ENCODE measurements at regions not wholly inside any gene's neighbourhood (a gene's known extent, or its start where the extent isn't known, plus 50 kb on each side); places are given as distances from the start of the nearest gene placed in this dataset.

DNA sequence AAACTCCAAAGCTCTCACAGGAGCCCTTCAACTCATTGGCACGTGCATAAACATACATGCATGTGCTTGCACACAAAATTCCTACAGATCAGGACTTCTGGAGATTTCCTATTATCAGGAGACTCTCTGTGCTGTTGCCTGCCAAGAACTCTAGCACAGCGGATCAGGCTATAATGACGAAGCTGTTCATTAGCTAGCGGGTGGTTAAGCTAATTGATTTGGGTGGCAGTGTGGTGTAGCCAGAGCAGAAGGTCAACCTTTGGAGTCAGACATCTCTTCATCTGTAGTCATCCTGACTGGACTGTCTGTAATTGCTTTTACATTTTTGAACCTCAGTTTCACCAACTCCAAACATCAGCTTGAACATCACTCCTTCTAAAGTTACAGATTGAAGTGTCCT, 69.0 kb downstream of the KIF2B start:
- Mint-ChIP-seq H3K4me3 (no peak overlapping the region), H3K36me3 (no peaks in the 10 kb centered on the region), H3K27me3 (no peaks in the 10 kb centered on the region), H3K27ac (no peak overlapping the region), H3K9me3 (peaks cover 6% of the 10 kb centered on the region), H3K4me1 (no peaks in the 10 kb centered on the region)

DNA sequence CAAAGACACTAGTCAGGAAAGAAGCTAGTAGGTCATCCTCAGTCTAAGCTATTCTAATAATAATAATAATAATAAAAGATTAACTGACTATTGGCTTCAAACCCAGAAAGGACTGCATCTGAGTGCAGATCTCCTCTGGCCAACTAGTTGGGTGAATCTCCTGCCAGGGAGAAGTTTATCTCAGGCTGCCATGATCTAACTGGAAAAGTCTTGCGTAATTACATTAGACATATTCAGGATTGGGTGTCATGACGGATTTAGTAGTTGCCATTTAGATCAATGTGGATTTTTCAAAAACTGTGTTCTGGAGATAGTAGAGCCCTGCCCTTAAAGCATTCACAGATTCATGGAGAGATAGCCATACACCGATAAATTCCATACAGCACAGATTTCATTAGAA, 69.5 kb downstream of the KIF2B start:
- Mint-ChIP-seq H3K4me3 (no peak overlapping the region), H3K4me1 (no peaks in the 10 kb centered on the region), H3K36me3 (no peaks in the 10 kb centered on the region), H3K27me3 (no peaks in the 10 kb centered on the region), H3K27ac (no peak overlapping the region), H3K9me3 (peaks cover 6% of the 10 kb centered on the region)

DNA sequence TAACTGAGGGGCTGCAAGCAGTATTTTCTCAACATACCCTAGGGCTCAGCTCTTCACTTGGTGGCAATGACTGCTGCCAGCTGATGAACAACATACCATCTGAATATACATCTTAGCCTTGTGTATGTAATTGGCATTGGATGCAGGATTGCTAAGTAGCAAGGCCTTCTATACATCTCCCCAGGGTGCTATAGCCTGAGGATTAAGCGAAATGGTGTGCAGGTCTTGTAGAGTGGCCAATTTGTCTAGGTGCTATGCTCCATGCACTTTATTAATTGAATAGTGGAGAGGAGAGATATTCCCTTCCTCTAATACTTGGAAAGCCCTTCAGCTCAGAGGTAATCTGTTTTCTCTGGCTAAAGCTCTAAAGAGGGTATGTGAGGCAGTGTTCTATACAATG, 71.9 kb downstream of the KIF2B start:
- no peak overlapping the region for H3K27ac Mint-ChIP-seq
- no peaks in the 10 kb centered on the region for H3K36me3 Mint-ChIP-seq
- H3K9me3 Mint-ChIP-seq: peaks cover 7% of the 10 kb centered on the region
- no peaks in the 10 kb centered on the region for H3K4me1 Mint-ChIP-seq
- no peak overlapping the region for H3K4me3 Mint-ChIP-seq
- no peaks in the 10 kb centered on the region for H3K27me3 Mint-ChIP-seq

DNA sequence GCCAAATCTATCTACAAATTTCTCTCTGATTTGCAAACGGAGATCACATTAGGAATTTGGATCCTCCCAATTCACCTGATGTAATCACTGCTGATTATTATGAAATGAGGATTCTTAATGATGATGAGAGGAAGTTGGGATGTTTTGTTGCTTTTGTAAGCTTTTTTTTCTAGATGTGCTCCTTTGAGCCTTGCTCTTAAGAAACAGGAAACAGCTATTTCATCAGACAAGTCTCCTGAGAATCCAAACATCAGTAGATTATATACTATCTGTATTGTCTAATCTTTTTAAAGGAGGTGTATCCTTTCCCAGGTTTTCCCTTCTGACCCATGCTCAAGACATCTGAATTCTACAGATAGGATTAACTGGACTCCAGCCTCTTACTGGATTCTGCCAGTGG, 73.3 kb downstream of the KIF2B start:
- Mint-ChIP-seq H3K27ac (no peak overlapping the region), H3K4me3 (no peak overlapping the region), H3K4me1 (no peaks in the 10 kb centered on the region), H3K36me3 (no peaks in the 10 kb centered on the region), H3K27me3 (no peaks in the 10 kb centered on the region), H3K9me3 (peaks cover 11% of the 10 kb centered on the region)

DNA sequence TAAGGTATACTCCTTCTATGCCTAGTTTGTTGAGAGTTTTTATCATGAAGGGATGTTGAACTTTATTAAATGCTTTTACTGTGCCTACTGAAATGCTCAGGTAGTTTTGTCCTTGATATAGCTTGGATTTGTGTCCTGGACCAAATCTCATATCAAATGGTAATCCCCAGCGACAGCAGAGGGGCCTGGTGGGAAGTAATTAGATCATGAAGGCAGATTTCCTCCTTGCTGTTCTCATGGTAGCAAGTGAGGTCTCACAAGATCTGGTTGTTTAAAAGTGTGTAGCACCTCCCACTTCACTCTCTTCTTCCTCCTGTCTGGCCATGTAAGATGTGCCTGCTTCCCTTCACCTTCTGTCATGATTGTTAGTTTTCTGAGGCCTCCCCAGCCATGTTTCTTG, 78.2 kb downstream of the KIF2B start:
- Mint-ChIP-seq H3K4me3 (no peak overlapping the region), H3K9me3 (peaks cover 20% of the 10 kb centered on the region), H3K36me3 (no peaks in the 10 kb centered on the region), H3K27me3 (no peaks in the 10 kb centered on the region), H3K27ac (no peak overlapping the region), H3K4me1 (no peaks in the 10 kb centered on the region)

DNA sequence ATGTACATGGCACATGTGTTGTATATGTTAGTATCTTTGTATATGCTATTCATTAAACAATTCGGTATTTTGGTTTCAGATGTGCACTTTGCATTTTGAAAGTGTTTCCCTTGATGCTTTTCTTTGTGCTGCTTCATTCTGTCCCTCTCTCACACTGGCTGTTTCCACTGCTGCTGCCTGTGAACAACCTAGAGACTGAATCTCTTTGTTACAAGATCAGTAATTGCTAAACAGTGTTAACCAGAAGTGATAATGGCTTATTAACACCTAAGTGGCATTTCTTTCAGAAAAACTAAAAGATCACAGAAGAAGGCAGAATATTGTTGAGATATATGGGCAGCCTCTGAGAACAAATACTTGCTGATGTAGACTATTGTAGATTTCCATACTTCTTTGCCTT, 84.7 kb downstream of the KIF2B start:
- Mint-ChIP-seq H3K27ac (no peak overlapping the region), H3K4me3 (no peak overlapping the region), H3K4me1 (no peaks in the 10 kb centered on the region), H3K36me3 (no peaks in the 10 kb centered on the region), H3K9me3 (peaks cover 13% of the 10 kb centered on the region), H3K27me3 (no peaks in the 10 kb centered on the region)

DNA sequence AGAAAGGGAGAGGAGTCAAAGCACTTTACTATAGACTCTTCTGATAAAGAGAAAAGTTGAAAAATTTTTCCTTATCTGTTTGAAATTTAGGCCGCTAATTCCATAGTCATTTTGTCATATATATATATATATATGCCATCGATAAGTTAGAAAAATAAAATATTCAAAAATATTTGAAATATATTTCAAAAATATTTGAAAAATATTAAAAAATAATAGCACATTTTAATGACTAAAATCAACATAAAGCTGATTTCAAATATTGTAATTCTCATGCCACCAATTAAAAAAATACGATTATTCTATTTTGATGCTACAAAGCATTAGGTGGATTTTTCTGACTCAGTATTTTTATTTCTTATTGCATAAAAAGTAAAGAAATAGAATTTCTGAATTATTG, 87.1 kb downstream of the KIF2B start:
- H3K9me3 Mint-ChIP-seq: peaks cover 14% of the 10 kb centered on the region
- no peak overlapping the region for H3K27ac Mint-ChIP-seq
- H3K36me3 Mint-ChIP-seq: no peaks in the 10 kb centered on the region
- no peak overlapping the region for H3K4me3 Mint-ChIP-seq
- H3K27me3 Mint-ChIP-seq: no peaks in the 10 kb centered on the region
- no peaks in the 10 kb centered on the region for H3K4me1 Mint-ChIP-seq

DNA sequence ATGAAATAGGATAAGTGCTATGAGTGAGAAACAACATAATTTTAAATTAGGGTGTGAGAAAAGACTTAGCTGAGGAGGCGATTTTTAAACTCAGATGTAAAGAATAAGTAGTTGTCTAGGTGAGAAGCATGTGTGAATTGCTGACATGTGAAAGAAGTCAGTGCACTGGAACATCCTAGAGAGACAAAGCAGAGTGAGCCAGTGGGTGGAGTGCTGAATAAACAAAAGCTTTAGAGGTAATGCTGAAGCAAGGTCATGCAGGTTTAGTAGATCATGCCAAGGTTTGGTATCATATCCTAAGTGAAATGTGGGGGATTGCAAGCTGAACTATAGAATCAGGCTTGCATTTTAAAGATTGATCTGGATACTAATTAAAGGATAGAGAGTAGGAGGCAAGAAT, 89.4 kb downstream of the KIF2B start:
- no peaks in the 10 kb centered on the region for H3K4me1 Mint-ChIP-seq
- H3K4me3 Mint-ChIP-seq: no peak overlapping the region
- H3K36me3 Mint-ChIP-seq: no peaks in the 10 kb centered on the region
- H3K9me3 Mint-ChIP-seq: peaks cover 11% of the 10 kb centered on the region
- H3K27ac Mint-ChIP-seq: no peak overlapping the region
- no peaks in the 10 kb centered on the region for H3K27me3 Mint-ChIP-seq

DNA sequence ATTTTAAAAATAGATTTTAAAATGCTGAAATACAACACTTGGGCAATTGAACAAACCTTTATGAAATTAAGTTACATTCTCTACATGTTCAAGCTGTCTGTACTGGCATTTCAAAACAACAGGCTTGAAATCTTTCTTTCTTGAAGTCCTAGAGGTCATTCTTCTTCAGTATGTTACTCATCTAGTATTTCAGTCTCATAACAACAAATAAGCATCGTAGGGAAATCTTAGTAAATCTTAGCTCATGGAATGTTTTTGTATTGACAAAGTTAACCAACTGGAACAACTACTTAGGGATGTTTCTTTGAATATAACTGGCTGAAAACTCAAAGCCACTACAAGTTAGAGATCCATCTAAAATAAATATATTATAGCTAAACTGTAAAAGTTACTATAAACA, 96.6 kb downstream of the KIF2B start:
- Mint-ChIP-seq H3K27me3 (no peaks in the 10 kb centered on the region), H3K4me3 (no peak overlapping the region), H3K27ac (no peak overlapping the region)

DNA sequence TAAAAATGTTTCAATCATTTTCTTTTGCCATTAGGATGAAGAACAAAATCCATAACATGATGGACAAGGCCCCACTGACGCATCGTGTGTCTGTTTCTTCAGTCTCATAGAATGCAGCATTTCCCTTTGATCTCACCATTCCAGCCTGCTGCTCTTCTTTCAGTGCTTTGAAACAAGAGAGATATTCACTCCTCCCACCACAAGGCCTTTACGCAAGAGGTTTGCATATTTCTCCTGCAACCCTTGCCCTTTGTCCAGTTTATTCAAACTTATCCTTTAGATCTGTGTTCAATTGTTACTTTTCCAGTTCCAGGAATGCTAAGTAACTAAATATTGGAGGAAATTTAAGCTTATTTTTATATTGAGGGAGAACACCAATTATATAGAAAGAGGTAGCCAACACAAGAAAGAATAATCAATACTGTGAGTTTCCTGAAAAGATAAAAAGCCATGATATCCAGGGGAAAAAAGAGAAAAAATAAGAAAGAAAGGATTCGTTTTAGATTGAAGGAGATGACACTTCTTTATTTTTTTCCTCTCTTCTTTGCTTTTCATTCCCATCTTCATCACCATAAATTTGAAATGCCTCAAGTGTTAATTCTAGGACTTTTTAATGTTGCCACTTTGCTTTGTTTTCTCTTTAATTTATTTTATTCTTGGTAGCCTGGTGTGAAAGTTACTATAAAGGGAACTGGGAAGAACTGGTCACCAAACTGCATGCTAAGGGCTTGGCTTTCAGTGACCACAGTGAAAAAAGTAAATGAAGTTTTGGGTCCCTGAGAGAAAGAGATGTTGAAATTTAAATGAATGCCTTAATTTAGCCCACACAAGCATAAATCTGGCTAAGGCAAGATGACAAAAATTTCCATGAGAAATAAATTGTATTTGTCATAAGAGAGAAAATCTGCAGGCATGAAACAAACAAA, 102.1 kb downstream of the KIF2B start:
- H3K4me1 Mint-ChIP-seq: no peaks in the 10 kb centered on the region
- no peaks in the 10 kb centered on the region for H3K36me3 Mint-ChIP-seq
- H3K4me3 Mint-ChIP-seq: no peak overlapping the region

More for the DNA sequence above, 96.6 kb downstream of the KIF2B start:
- Mint-ChIP-seq H3K4me1 (no peaks in the 10 kb centered on the region), H3K36me3 (no peaks in the 10 kb centered on the region), H3K9me3 (peaks cover 3% of the 10 kb centered on the region)

DNA sequence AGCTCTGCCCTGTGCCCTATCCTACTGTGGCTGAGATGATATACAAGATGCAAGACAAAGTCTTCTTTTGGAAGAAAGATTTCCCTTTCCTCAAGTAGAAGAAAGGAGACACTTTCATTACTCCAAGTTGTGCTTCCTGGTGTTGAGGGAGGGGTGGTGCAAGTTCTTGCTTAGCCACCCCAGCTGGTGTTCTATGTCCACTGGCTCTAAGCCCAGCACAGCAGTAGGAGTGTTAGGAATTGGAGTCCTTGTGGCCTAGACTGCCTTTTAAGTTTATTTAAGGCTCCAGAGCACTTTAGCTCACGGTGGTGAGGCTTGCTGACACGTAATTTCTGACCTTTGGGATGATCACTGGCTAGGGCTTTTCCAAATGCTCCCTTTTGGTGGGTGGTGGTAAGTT, 109.7 kb downstream of the KIF2B start:
- H3K4me1 Mint-ChIP-seq: no peaks in the 10 kb centered on the region
- H3K27me3 Mint-ChIP-seq: no peaks in the 10 kb centered on the region
- no peak overlapping the region for H3K4me3 Mint-ChIP-seq
- no peak overlapping the region for H3K27ac Mint-ChIP-seq
- H3K9me3 Mint-ChIP-seq: peaks cover 16% of the 10 kb centered on the region
- no peaks in the 10 kb centered on the region for H3K36me3 Mint-ChIP-seq

More for the DNA sequence above, 102.1 kb downstream of the KIF2B start:
- Mint-ChIP-seq H3K27me3 (no peaks in the 10 kb centered on the region), H3K9me3 (peaks cover 12% of the 10 kb centered on the region), H3K27ac (no peak overlapping the region)

DNA sequence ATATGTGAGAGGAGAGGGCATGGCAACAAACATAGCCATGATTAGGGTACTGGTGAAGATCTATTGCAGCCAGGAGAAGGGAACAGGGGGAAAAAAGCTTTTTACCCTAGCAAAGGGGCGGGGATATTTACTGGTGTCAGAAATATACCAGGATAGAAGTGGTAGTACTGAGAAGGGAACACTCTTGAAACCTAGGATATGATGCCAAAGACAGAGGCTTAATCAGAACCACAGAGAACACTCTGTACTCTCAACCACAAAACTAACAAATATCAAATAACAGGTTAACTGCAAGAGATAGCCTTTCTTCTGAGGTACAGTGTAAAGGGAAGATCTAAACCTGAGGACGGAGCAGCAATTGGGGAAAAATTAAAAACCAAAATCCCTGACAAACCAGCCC, 112.2 kb downstream of the KIF2B start:
- no peak overlapping the region for H3K4me3 Mint-ChIP-seq
- H3K27ac Mint-ChIP-seq: no peak overlapping the region
- H3K27me3 Mint-ChIP-seq: no peaks in the 10 kb centered on the region
- no peaks in the 10 kb centered on the region for H3K4me1 Mint-ChIP-seq
- H3K36me3 Mint-ChIP-seq: no peaks in the 10 kb centered on the region
- peaks cover 8% of the 10 kb centered on the region for H3K9me3 Mint-ChIP-seq

DNA sequence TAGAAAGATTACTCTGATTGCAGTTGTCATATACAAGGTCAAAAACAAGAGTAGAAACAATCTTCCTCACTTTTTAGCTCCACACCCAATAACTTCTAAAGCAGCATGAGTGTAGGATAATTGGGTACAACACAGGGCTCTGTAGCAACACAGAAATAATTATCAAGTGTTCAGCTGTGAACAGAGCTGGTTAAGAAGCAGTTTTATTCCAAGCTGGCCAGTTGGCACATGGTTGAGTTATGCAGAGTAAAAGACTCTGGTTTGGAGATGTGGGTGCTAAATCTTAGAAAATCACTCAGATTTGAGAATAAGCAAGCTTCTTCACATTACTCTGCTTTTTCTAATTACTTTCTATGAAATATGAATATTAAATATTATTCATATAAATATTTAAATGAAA, 118.5 kb downstream of the KIF2B start:
- Mint-ChIP-seq H3K4me3 (no peak overlapping the region), H3K27ac (no peak overlapping the region), H3K36me3 (no peaks in the 10 kb centered on the region), H3K9me3 (peaks cover 10% of the 10 kb centered on the region), H3K4me1 (no peaks in the 10 kb centered on the region), H3K27me3 (no peaks in the 10 kb centered on the region)

DNA sequence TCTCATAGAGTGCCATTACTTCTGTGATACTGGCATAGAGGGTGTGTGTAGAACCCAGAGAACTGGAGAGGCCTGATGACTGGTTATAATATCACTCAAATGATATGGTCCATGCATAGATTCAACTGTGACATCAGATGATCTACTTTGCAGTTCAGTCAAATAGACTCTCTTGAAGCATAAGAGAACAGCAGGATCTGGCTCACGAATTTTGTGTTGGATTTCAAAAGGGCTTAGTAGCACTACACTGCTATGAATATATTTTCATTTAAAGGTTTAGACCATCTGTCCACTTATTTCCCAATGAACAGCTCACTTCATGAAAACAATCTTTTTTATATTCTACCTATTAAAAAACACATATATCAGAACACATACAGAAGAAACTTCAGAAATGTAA, 119.7 kb downstream of the KIF2B start:
- H3K36me3 Mint-ChIP-seq: no peaks in the 10 kb centered on the region
- H3K27me3 Mint-ChIP-seq: no peaks in the 10 kb centered on the region
- H3K27ac Mint-ChIP-seq: no peak overlapping the region
- H3K9me3 Mint-ChIP-seq: peaks cover 7% of the 10 kb centered on the region
- H3K4me3 Mint-ChIP-seq: no peak overlapping the region
- no peaks in the 10 kb centered on the region for H3K4me1 Mint-ChIP-seq

DNA sequence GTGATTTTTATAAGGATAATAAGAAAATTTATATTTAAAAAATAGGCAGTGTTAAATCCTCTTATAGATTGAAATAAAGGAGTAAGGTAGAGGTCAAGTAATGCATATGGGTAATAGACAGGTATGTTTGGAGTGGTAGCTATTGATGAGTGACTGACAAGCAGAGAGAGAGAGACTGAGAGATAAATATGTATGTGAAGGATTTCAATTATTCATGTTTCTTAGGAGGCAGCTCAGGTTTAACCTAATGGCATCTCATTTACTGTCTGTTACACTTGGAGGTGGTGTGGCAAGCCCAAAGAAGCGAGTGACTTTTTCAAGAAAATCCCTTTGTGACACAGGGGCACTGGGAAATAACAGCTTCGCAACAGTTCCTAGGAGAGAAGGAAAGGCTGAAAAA, 120.2 kb downstream of the KIF2B start:
- Mint-ChIP-seq H3K27ac (no peak overlapping the region), H3K4me3 (no peak overlapping the region), H3K4me1 (no peaks in the 10 kb centered on the region), H3K9me3 (peaks cover 7% of the 10 kb centered on the region), H3K27me3 (no peaks in the 10 kb centered on the region), H3K36me3 (no peaks in the 10 kb centered on the region)

DNA sequence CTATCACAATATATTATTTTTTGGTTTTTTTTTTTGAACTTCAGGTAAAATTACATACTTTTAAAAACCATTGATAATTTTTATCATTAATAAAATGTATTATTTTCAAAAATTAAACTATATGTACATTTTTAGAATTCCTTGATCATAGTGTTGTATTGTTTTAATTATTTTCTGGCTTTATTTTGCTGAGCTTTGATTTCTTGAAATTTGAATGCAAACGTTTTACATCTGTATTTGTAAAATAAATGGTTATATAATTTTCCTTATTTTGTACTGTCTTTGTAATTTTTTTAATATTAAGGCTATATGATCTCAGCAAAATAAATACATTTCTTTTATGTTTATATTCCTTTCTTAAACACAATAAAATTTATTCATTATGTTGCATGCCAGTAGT, 125.6 kb downstream of the KIF2B start:
- Mint-ChIP-seq H3K4me1 (no peaks in the 10 kb centered on the region), H3K36me3 (no peaks in the 10 kb centered on the region), H3K9me3 (peaks cover 19% of the 10 kb centered on the region), H3K27me3 (no peaks in the 10 kb centered on the region), H3K4me3 (no peak overlapping the region), H3K27ac (no peak overlapping the region)

Measured in activated naive CD4-positive, alpha-beta T cell treated with anti-CD3 and anti-CD28 coated beads, Interleukin-2, amount 50 U/mL, for 24 hours (primary cell).